Ishikawa (cell line): ENCODE measurements at regions not wholly inside any gene's neighbourhood (a gene's known extent, or its start where the extent isn't known, plus 50 kb on each side); places are given as distances from the start of the nearest gene placed in this dataset.

Experiments
- CEBPB ChIP-seq: IDR thresholded peaks from 2 replicates; pipeline ENCODE4 v1.6.1; 2012
- CREB1 ChIP-seq: IDR thresholded peaks from 2 replicates; pipeline ENCODE4 v1.6.1; 2012; ENCODE audit warnings: low read depth
- EGR1 ChIP-seq: IDR thresholded peaks from 2 replicates; pipeline ENCODE4 v1.6.1; 2012
- EP300 ChIP-seq: IDR thresholded peaks from 2 replicates; pipeline ENCODE4 v1.6.1; 2012; ENCODE audit warnings: borderline replicate concordance
- FOXM1 ChIP-seq: IDR thresholded peaks from 2 replicates; pipeline ENCODE4 v1.6.1; 2012; ENCODE audit warnings: low read depth, borderline replicate concordance
- MAX ChIP-seq: IDR thresholded peaks from 2 replicates; pipeline ENCODE4 v1.6.1; 2012
- NFIC ChIP-seq: IDR thresholded peaks from 2 replicates; pipeline ENCODE4 v1.6.1; 2012
- RAD21 ChIP-seq: IDR thresholded peaks from 2 replicates; pipeline ENCODE4 v1.6.1; 2012; ENCODE audit warnings: low read depth
- REST ChIP-seq: IDR thresholded peaks from 2 replicates; pipeline ENCODE4 v1.6.1; 2012; ENCODE audit warnings: low read depth, mild to moderate bottlenecking
- TAF1 ChIP-seq: IDR thresholded peaks from 2 replicates; pipeline ENCODE4 v1.6.1; 2012; ENCODE audit warnings: low read depth, mild to moderate bottlenecking
- TCF12 ChIP-seq: IDR thresholded peaks from 2 replicates; pipeline ENCODE4 v1.6.1; 2012; ENCODE audit warnings: low read depth
- TEAD4 ChIP-seq: IDR thresholded peaks from 2 replicates; pipeline ENCODE4 v1.6.1; 2012
- USF1 ChIP-seq: IDR thresholded peaks from 2 replicates; pipeline ENCODE4 v1.6.1; 2012
- YY1 ChIP-seq: IDR thresholded peaks from 2 replicates; pipeline ENCODE4 v1.6.1; 2012; ENCODE audit warnings: low read depth
- ZBTB7A ChIP-seq: IDR thresholded peaks from 2 replicates; pipeline ENCODE4 v1.6.1; 2012; ENCODE audit warnings: low read depth

GRCh38 chr9:126031116-126031515 is 283.9 kb downstream of the PBX3 start:
- TF ChIP-seq REST (no peak), CREB1 (no peak), FOXM1 (no peak), YY1 (no peak), EP300 (no peak), TCF12 (no peak), USF1 (no peak)

GRCh38 chr9:126032135-126032534 is 285.0 kb downstream of the PBX3 start:
- no peak for TF ChIP-seq REST
- no peak for TF ChIP-seq TEAD4
- TF ChIP-seq CREB1: no peak
- no peak for TF ChIP-seq TAF1
- no peak for TF ChIP-seq EGR1
- TF ChIP-seq NFIC: no peak
- TF ChIP-seq USF1: no peak
- TF ChIP-seq EP300: no peak
- TF ChIP-seq RAD21: no peak
- TF ChIP-seq MAX: no peak
- TF ChIP-seq YY1: no peak
- no peak for TF ChIP-seq ZBTB7A
- no peak for TF ChIP-seq TCF12
- no peak for TF ChIP-seq CEBPB
- TF ChIP-seq FOXM1: no peak

- TF ChIP-seq TAF1 (no peak), TEAD4 (no peak), FOXM1 (no peak), NFIC (no peak), CREB1 (no peak), TCF12 (no peak), USF1 (no peak), ZBTB7A (no peak), MAX (no peak), YY1 (no peak), RAD21 (no peak), EP300 (no peak), EGR1 (no peak)
Measured at GRCh38 chr9:126033318-126033717, 286.1 kb downstream of the PBX3 start.

GRCh38 chr9:126033956-126034355 is 286.8 kb downstream of the PBX3 start:
- TF ChIP-seq FOXM1 (no peak), MAX (no peak), EGR1 (no peak), EP300 (no peak), USF1 (no peak), TCF12 (no peak), ZBTB7A (no peak), CEBPB (no peak), TAF1 (no peak)

GRCh38 chr9:126036881-126037291 is 289.7 kb downstream of the PBX3 start:
- TF ChIP-seq FOXM1: no peak
- TF ChIP-seq EGR1: no peak
- TF ChIP-seq TAF1: no peak
- TF ChIP-seq MAX: no peak
- no peak for TF ChIP-seq RAD21
